Amygdala (tissue), 56 donors: ENCODE measurements at regions not wholly inside any gene's neighbourhood (a gene's known extent, or its start where the extent isn't known, plus 50 kb on each side); places are given as distances from the start of the nearest gene placed in this dataset.

Source experiments
- DNase-seq, 56 donors: peaks; one replicate each; lab custom pipeline; 2025; lab: John Stamatoyannopoulos, UW

DNA sequence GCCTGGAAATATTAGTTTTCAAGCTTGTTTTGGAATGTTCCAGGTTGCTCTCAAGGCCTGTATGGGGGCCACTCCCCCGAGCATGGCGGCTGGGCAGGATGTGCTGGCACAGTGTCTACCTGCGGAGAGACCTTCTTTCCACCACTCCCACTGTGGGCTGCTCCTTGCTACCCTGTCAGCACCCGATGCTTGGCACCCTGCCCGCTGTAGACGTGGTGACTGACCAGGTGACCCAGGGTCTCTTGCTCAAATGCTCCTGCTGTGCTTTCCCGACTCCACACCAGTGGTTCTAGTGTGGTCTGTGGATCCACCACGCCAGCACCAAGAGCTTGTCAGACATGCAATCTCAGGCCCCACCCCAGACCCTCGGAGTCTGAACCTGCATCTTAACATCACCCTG, 213.3 kb downstream of the SH3BP4 start:
- no peak for DNase-seq

DNA sequence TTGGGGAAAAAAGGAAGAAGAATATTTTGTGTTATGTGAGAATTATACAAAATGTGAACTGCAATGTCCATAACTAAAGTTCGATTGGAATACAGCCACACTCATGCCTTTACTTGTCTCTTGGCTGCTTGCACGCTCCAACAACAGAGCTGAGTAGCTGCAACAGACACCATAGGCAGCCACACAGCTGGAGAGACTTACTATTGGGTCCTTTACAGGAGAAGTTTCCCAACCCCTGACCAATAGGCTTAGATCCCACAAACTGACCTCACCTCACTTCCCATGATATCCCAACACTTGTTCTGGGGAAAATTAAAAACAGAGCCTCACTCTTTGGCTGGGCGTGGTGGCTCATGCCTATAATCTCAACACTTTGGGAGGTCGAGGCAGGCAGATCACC, 213.8 kb downstream of the SH3BP4 start:
- no peak for DNase-seq

- no peak for DNase-seq
These were observed 216.6 kb downstream of the SH3BP4 start for GRCh38 chr2:235168174-235168979.

DNA sequence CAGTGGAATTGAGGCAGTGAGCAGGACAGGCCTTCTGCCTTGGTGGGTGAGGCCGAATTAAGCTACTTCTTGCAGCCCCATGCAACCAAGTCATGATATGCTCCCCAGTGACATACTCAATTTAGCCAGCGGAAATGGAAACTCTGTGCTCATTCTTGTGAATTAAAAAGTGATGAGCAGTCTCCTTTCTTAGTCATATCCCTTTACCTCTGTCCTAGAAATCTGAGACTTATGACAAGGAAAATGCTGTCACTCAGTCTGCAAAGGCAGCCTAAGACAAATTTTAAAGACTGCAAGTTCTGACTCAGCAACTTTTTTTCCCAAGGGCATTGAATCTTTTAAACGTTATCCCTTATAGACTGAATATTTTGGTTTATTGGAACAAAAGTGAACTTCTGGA, 218.2 kb downstream of the SH3BP4 start:
- DNase-seq: no peak

DNA sequence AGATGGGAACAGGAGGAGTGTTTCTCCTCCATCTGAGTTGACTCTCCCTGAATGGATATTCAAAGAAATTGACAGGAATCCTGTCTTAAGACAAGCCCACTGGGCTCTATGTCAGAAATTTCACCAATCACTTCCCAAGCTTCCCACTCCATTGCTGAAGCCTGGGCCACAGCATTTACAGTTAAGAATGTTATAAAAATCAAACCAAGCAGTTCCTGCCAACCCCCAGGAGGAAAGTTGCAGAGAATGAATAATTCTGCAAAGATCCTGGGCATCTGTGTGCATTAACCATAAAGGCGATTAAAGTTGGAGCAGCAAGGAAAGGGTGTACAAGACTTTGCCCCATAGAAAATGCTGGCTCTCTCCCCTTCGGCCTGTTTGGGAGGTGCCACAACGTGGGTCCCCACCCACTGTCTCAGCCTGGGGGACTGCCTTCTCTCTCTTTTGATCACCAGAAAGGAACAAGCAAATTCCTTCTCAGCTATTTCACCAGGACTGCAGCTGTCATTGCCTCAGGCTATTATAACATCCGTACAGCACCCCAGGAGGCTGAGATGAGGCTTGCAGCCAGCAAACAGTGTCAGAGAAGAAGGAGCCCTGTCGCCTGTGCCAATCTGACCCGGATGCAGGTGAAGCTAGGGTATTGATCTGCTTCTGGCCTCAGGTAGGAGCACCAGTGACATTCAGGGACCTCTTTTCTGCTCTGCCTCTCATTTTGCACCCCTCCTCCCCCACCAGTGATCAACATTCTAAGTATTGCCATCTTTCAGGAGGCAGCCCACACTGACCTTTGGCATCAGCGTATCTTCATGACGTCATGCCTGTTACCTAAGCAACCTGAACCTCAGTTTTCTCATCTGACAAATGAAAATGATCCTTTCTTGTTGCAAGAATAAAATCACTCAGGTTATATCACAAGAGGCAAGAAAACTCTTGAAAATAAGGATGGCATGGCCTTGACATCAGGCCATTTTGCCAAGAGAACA, 219.0 kb downstream of the SH3BP4 start:
- DNase-seq: peak in 5 of 56 donors; percentile 5 to 37 (median 18)

DNA sequence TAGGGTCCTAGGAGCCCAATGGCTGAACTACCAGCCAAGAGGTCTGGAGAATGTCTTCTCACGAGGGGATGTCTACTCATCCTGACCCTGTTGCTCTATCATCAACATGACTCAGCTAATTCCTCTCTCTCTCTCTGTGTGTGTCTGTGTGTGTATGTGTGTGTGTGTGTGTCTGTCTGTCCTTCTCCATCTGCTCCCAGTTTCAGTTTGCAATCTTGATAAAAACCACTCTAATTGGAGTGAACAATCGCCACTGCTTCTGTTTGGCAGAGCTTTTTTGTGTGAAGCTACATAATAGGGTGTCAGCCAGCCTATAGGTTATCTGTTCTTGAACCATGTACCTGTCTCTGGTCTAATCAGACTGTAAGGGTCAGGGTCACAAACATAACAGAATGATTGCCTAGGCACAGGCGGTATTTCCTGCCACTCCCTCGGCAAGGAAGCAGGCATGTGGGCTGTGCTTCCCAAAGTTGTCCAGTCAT, 219.8 kb downstream of the SH3BP4 start:
- DNase-seq: no peak

GRCh38 chr2:235180642-235181041, 228.8 kb downstream of the SH3BP4 start:
- DNase-seq: no peak

DNA sequence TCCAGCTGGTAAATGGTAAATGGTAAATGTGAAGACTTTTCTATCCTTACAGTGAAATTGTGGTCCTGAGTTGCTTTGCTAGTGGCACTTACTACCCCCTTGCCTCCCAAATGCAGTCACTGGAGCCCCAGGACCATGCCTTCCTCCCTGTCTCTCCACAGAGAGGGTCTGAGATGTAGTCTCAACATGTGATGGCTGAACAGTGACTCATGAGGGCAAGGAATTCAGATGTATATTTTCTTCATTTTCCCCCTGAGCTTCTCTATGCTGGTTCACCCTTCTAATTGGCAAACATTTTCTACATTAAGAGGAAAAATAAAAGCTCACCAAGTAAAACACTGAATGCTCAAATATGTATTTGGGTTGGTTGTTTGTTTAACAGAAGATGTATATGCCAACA, 232.0 kb downstream of the SH3BP4 start:
- no peak for DNase-seq

- no peak for DNase-seq
These were observed 236.0 kb downstream of the SH3BP4 start for GRCh38 chr2:235187806-235188205.

- DNase-seq: no peak
These were observed 239.7 kb downstream of the SH3BP4 start for GRCh38 chr2:235191486-235191885.

GRCh38 chr2:235191978-235192377, 240.2 kb downstream of the SH3BP4 start:
- DNase-seq: peak in 1 of 56 donors; percentile 7

- DNase-seq: peak in 18 of 56 donors; percentile 7 to 65 (median 27)
These were observed 242.5 kb downstream of the SH3BP4 start for GRCh38 chr2:235194351-235194750.

DNA sequence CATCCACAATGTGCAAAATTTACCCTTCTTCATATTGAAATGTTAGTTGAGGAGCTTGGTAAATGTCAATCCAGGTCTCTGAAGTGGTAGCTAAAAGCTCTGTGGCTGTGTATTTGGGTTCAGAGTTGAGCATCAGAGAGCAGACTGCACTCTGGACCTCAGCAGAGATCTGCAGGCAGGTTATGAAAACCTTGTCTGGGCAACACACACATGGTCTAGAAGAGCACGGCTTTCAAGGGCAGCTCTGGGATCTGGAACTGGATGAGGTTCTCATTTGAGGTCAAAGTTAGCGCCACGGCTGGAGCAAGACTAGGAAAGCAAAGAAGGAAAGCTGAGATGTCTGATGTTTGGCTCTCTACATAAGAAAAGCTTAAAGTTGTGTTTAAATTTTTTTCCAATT, 243.0 kb downstream of the SH3BP4 start:
- no peak for DNase-seq

DNA sequence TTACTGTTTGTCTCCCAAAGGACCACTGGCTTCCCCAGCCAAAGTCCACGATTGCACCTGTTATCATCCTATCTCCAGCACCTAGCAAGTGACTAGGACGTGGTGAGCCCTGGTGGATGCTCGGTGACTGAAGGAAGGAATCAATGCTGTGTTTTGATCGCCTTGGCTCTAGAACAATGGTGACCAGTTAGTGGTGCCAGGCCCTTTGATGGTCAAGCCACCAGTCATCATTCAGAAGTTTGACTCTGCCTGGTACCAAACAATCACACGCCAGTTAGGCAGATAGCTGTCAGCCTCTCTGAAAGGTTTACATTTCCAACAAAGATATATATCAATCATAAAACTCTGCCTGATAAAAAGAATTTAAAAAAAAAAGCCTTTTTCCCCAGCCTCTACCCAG, 244.1 kb downstream of the SH3BP4 start:
- peak in 28 of 56 donors; percentile 6 to 76 (median 28) for DNase-seq

- no peak for DNase-seq
These were observed 247.3 kb downstream of the SH3BP4 start for GRCh38 chr2:235199128-235199527.

- DNase-seq: no peak
These were observed 248.4 kb downstream of the SH3BP4 start for GRCh38 chr2:235200216-235200615.

DNA sequence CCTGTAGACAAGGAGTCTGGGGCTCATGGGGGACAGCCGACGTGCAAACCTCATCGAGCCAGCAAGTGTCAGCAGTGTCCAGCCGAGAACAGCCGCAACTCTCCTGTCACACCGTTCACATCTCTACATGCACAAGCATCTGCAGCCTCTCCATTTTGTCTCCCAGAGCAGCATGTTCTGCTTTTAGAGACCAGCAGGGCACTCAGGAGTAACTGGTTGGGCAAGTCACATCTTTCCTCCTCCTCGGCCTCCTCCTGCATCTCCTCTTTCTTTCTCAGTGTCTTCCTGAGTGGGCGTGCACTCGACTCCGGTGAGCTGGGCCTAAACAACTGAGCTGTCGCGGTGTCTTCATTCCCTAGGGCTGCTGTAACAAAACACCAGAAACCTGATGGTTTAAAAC, 249.9 kb downstream of the SH3BP4 start:
- no peak for DNase-seq

DNA sequence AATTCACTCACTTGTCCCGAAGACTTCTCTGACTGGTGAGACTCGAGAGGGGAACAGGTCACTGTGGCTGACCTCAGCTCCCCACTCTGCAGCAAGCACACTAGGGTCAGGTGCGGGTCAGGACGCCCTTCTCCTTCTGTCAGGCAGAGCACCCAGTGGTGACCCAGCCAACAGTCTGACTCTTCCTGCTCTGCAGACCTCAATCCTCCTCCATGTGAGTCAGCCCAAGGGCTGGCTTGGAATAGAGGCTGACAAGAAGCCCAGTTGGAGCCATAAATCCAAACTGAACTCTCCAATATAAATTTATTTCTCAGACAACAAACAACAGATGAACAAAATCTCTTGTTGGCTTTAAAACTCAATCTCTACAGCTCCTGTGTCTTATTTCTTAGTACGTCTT, 253.1 kb downstream of the SH3BP4 start:
- DNase-seq: no peak

- no peak for DNase-seq
These were observed 254.6 kb downstream of the SH3BP4 start for GRCh38 chr2:235206399-235206798.

- DNase-seq: no peak
These were observed 255.3 kb downstream of the SH3BP4 start for GRCh38 chr2:235206980-235207579.

DNA sequence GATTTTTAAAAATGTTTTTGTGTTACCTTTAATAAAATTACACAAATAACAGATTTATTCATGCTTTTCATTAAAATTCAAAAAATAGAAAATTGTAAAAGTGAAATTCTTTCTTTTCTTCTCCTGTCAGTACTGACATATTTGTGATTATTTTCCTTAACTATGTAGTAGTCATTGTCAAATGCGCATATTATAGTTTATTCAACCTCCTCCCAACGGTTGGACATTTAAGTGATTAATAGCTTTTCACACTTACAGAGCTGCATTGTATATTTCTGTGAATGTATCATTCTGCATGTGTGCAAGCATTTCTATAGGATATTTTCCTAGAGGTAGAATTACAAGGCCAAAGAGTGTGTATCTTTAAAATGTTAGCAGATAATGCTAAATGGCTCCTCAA, 259.2 kb downstream of the SH3BP4 start:
- no peak for DNase-seq
